Tibial nerve (tissue), 4 donors: ENCODE measurements at regions not wholly inside any gene's neighbourhood (a gene's known extent, or its start where the extent isn't known, plus 50 kb on each side); places are given as distances from the start of the nearest gene placed in this dataset.

Experiments used
- DNase-seq, 2 donors: peaks; one replicate each; pipeline ENCODE4 v3.0.0-alpha.2; 2019; ENCODE audit warnings: low spot score in 2 of 2
- H3K27ac ChIP-seq, 4 donors: fragments of 200-600 bp; sonication (generic) in 3 of 4; one replicate each; pipeline ENCODE4 v1.5.1; 2017 to 2019; ENCODE audit warnings: mild to moderate bottlenecking in 1 of 4
- H3K27me3 ChIP-seq, 2 donors: fragments of 200-600 bp; sonication (generic) in 1 of 2; one replicate each; pipeline versions ENCODE4 v1.5.1 to v1.6.0; 2017 to 2019
- H3K36me3 ChIP-seq, 3 donors: fragments of 200-600 bp; sonication (generic); one replicate each; pipeline ENCODE4 v1.5.1; 2018 to 2019
- H3K4me1 ChIP-seq, 4 donors: fragments of 200-600 bp; sonication (generic) in 3 of 4; one replicate each; pipeline ENCODE4 v1.5.1; 2017 to 2019
- H3K4me3 ChIP-seq, 4 donors: fragments of 200-600 bp; sonication (generic) in 3 of 4; one replicate each; pipeline ENCODE4 v1.5.1; 2017 to 2019; ENCODE audit warnings: mild to moderate bottlenecking in 1 of 4, moderate library complexity in 1 of 4
- H3K9me3 ChIP-seq, 4 donors: fragments of 200-600 bp; sonication (generic) in 3 of 4; one replicate each; pipeline ENCODE4 v1.5.1; 2017 to 2019
- CTCF ChIP-seq, 5 experiments: fragments of 200-600 bp in 3 of 5; fragments of 450-650 bp in 2 of 5; sonication (generic) in 3 of 5; IDR thresholded peaks; one replicate each; pipeline ENCODE4 v1.5.1; 2016 to 2019; ENCODE audit warnings: antibody characterized with exemption in 5 of 5, mild to moderate bottlenecking in 3 of 5, moderate library complexity in 2 of 5
- EP300 ChIP-seq, 2 donors: sonication (generic); formaldehyde crosslinking; IDR thresholded peaks; one replicate each; pipeline ENCODE4 v1.6.1; 2017; ENCODE audit warnings: antibody characterized with exemption in 2 of 2, mild to moderate bottlenecking in 1 of 2
- POLR2A ChIP-seq, 2 donors: fragments of 450-650 bp; IDR thresholded peaks; one replicate each; pipeline ENCODE4 v1.6.1; 2017; ENCODE audit warnings: antibody characterized with exemption in 2 of 2, mild to moderate bottlenecking in 2 of 2, moderate library complexity in 2 of 2
- WGBS, 2 donors: methylation state at CpG; one replicate each; pipeline ENCODE4 v1.1.5; 2018; 5-methylcytosine and 5-hydroxymethylcytosine counted together

- TF ChIP-seq CTCF (IDR thresholded peaks at IDR 0.05) (no peak), POLR2A (IDR thresholded peaks at IDR 0.05) (no peak), EP300 (IDR thresholded peaks at IDR 0.05) (no peak)
- Histone ChIP-seq H3K27ac (no peak overlapping the region), H3K9me3 (peaks cover 0 to 4% (median 0%) of the 10 kb centered on the region in 4 donors), H3K36me3 (no peaks in the 10 kb centered on the region), H3K27me3 (no peaks in the 10 kb centered on the region), H3K4me3 (no peak overlapping the region), H3K4me1 (no peaks in the 10 kb centered on the region)
- 94 to 97% methylated on average over 4 of the region's 4 CpGs for WGBS, 2 donors
- DNase-seq = no peak
Observed at GRCh38 chr2:163888591-163888990, 152.8 kb upstream of the FIGN start.

GRCh38 chr2:163887182-163887581 lies 151.4 kb upstream of the FIGN start:
- H3K4me1 ChIP-seq = no peaks in the 10 kb centered on the region

DNA sequence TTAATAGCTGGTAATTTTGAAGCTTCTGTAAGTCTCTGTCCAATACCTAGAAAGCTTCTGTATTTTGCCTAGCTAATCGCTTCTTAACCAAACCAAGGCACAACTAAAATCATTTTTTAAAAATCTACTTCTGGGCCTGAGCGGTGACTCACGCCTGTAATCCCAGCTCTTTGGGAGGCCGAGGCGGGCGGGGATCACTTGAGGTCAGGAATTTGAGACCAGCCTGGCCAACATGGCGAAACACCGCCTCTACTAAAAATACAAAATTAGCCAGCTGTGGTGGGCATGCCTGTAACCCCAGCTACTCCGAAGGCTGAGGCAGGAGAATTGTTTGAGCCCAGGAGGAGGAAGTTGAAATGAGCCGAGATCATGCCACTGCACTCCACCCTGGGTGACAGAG lies 148.6 kb upstream of the FIGN start:
- H3K36me3 ChIP-seq = no peaks in the 10 kb centered on the region
- H3K4me1 ChIP-seq = no peaks in the 10 kb centered on the region
- no peaks in the 10 kb centered on the region for H3K27me3 ChIP-seq
- DNase-seq = no peak
- TF ChIP-seq POLR2A (IDR thresholded peaks at IDR 0.05) = no peak
- no peak for TF ChIP-seq CTCF (IDR thresholded peaks at IDR 0.05)
- no peak for TF ChIP-seq EP300 (IDR thresholded peaks at IDR 0.05)
- no peaks in the 10 kb centered on the region for H3K9me3 ChIP-seq
- H3K4me3 ChIP-seq = no peak overlapping the region
- 88 to 90% methylated on average over 10 of the region's 10 CpGs for WGBS, 2 donors
- no peak overlapping the region for H3K27ac ChIP-seq

More at GRCh38 chr2:163887182-163887581, 151.4 kb upstream of the FIGN start:
- Histone ChIP-seq H3K27me3 (no peaks in the 10 kb centered on the region), H3K9me3 (no peaks in the 10 kb centered on the region), H3K27ac (no peak overlapping the region), H3K4me3 (no peak overlapping the region), H3K36me3 (no peaks in the 10 kb centered on the region)
- TF ChIP-seq POLR2A (IDR thresholded peaks at IDR 0.05) = no peak
- TF ChIP-seq CTCF (IDR thresholded peaks at IDR 0.05) = peak in 2 of 5 experiments; percentile 11 to 29
- no peak for DNase-seq

DNA sequence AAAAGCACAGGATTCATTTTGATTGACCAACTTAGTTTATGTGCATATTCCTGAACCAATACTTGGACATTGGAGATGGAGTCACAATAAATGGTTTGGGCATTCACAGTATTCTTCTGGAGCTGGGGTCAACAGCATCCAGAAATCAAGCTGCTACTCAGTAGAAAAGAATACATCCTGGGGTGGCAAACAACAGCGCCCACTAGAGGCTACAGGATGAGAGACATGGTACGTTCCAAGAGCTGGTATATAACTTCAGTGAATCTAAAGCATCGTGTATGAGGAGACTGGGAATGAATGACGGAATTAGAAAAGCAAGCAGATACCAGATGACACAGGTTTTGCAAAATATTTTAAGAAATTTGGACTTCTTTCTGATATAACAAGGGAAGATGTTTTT lies 142.9 kb upstream of the FIGN start:
- H3K9me3 ChIP-seq = no peaks in the 10 kb centered on the region
- no peak for DNase-seq
- no peaks in the 10 kb centered on the region for H3K27me3 ChIP-seq
- no peak overlapping the region for H3K27ac ChIP-seq
- WGBS, 2 donors = 77 to 83% methylated on average over 4 of the region's 4 CpGs
- H3K4me1 ChIP-seq = peaks cover 0 to 11% (median 3%) of the 10 kb centered on the region in 4 donors
- no peak overlapping the region for H3K4me3 ChIP-seq
- TF ChIP-seq CTCF (IDR thresholded peaks at IDR 0.05) = peak in 2 of 5 experiments; percentile 8 to 36
- no peak for TF ChIP-seq EP300 (IDR thresholded peaks at IDR 0.05)
- no peaks in the 10 kb centered on the region for H3K36me3 ChIP-seq

GRCh38 chr2:163877316-163877715 lies 141.5 kb upstream of the FIGN start:
- Histone ChIP-seq H3K27me3 (no peaks in the 10 kb centered on the region), H3K4me1 (peaks cover 0 to 11% (median 3%) of the 10 kb centered on the region in 4 donors), H3K4me3 (peak overlapping the region in 1 of 4 donors; percentile 26), H3K36me3 (no peaks in the 10 kb centered on the region), H3K27ac (peak overlapping the region in 3 of 4 donors; percentile 20 to 76 (median 56)), H3K9me3 (no peaks in the 10 kb centered on the region)
- no peak for DNase-seq
- WGBS, 2 donors = 18 to 19% methylated on average over 3 of the region's 3 CpGs
- TF ChIP-seq EP300 (IDR thresholded peaks at IDR 0.05) (no peak), POLR2A (IDR thresholded peaks at IDR 0.05) (no peak), CTCF (IDR thresholded peaks at IDR 0.05) (no peak)
